GM12878 (cell line): ENCODE measurements at regions not wholly inside any gene's neighbourhood (a gene's known extent, or its start where the extent isn't known, plus 50 kb on each side); places are given as distances from the start of the nearest gene placed in this dataset.
"Not testable (repeated sequence)": the region's sequence is repeated elsewhere in the genome, so short reads cannot be mapped to it uniquely, and the experiment has no call there.

Source experiments
- ATAC-seq: fragments of 200-7000 bp; cut with Tn5 transposase; 3 replicates; pipeline ENCODE4 v1.9.1; 2020; ENCODE audit warnings: mild to moderate bottlenecking, moderate library complexity
- BruUV-seq: library from RNA; stranded (reverse); fragments of 400-500 nt; replicated peaks from 2 replicates; lab custom pipeline; 2021; lab: Mats Ljungman, UMichigan
- CTCF ChIA-PET: fragments of 300-600 bp; sonication (Branson Sonifier 250); formaldehyde crosslinking; extraction: SDS; loops from one replicate; lab custom pipeline; 2021; ENCODE audit warnings: inconsistent platforms; lab: Yijun Ruan, JAX
- POLR2A ChIA-PET: fragments of 350-600 bp; formaldehyde crosslinking; extraction: SDS; loops from one replicate; lab custom pipeline; 2021; ENCODE audit warnings: inconsistent platforms; lab: Charles Lee
- RAD21 ChIA-PET: fragments of 300-600 bp; sonication (Branson Sonifier 250); formaldehyde crosslinking; loops from one replicate; lab custom pipeline; 2023; ENCODE audit warnings: antibody characterized with exemption; ENCODE audit not compliant: unreplicated experiment; lab: Charles Lee
- SMC1A ChIA-PET: fragments of 300-600 bp; sonication (Branson Sonifier 250); formaldehyde crosslinking; loops from one replicate; lab custom pipeline; 2023; ENCODE audit not compliant: unreplicated experiment, uncharacterized antibody; lab: Charles Lee
- DNase-seq: peaks from one replicate; pipeline ENCODE4 v3.0.0-alpha.2; 2011; ENCODE audit warnings: low read depth, low spot score
- FAIRE-seq: peaks from 3 replicates; lab custom pipeline; 2011; peaks lifted over from hg19 to GRCh38; lab: Jason Lieb, UNC
- H2AFZ ChIP-seq: 2 replicates; pipeline ENCODE4 v1.6.0; 2011; ENCODE audit warnings: low read depth, low read length, control low read depth; ENCODE audit not compliant: control insufficient read depth
- H3K27ac ChIP-seq: 2 replicates; pipeline ENCODE4 v1.5.1; 2011; ENCODE audit warnings: control low read depth; ENCODE audit not compliant: control insufficient read depth, insufficient read depth
- H3K27me3 ChIP-seq, 2 experiments: replicated peaks in 1 of 2; 2 replicates each; pipeline versions ENCODE4 v1.6.0 to v1.6.1; 2011; ENCODE audit warnings: low read length in 1 of 2; ENCODE audit not compliant: control insufficient read depth in 2 of 2, insufficient read depth in 2 of 2
- H3K36me3 ChIP-seq, 2 experiments: 2 replicates each; pipeline ENCODE4 v1.5.1; 2011; ENCODE audit warnings: low read length in 1 of 2; ENCODE audit not compliant: control insufficient read depth in 2 of 2, insufficient read depth in 2 of 2
- H3K4me1 ChIP-seq: 2 replicates; pipeline ENCODE4 v1.6.1; 2011; ENCODE audit warnings: mild to moderate bottlenecking, low read length, moderate library complexity, mixed read lengths; ENCODE audit not compliant: control insufficient read depth, insufficient read depth
- H3K4me2 ChIP-seq: 2 replicates; pipeline ENCODE4 v1.6.0; 2011; ENCODE audit warnings: control low read depth; ENCODE audit not compliant: control insufficient read depth, insufficient read depth
- H3K4me3 ChIP-seq: fragments of 200-600 bp; sonication (generic); 2 replicates; pipeline ENCODE4 v1.5.1; 2016
- H3K79me2 ChIP-seq: 2 replicates; pipeline ENCODE4 v1.6.0; 2011; ENCODE audit warnings: low read length; ENCODE audit not compliant: control insufficient read depth, insufficient read depth
- H3K9ac ChIP-seq: 2 replicates; pipeline ENCODE4 v1.8.0; 2011; ENCODE audit warnings: low read length, control low read depth, mixed read lengths; ENCODE audit not compliant: control insufficient read depth, insufficient read depth
- H3K9me3 ChIP-seq: replicated peaks from 3 replicates; pipeline ENCODE4 v1.5.1; 2011; ENCODE audit warnings: mild to moderate bottlenecking, low read length; ENCODE audit not compliant: control insufficient read depth, insufficient read depth
- H4K20me1 ChIP-seq: 2 replicates; pipeline ENCODE4 v1.6.0; 2011; ENCODE audit not compliant: control insufficient read depth, insufficient read depth
- PBX3 ChIP-seq: IDR thresholded peaks from 2 replicates; pipeline ENCODE4 v1.6.1; 2011; ENCODE audit warnings: mild to moderate bottlenecking, low read depth, low read length, moderate library complexity; ENCODE audit not compliant: insufficient replicate concordance
- ZBTB11 ChIP-seq: fragments of 450-650 bp; formaldehyde crosslinking; IDR thresholded peaks from 2 replicates; pipeline ENCODE4 v1.5.0; 2022; ENCODE audit warnings: mild to moderate bottlenecking, missing genetic modification characterization
- WGBS: methylation state at CpG from one replicate; pipeline ENCODE4 v1.1.6; 2016; ENCODE audit warnings: low lambda C conversion rate; ENCODE audit not compliant: insufficient replicate concordance, insufficient coverage; ENCODE audit errors: missing lambda C conversion rate; 5-methylcytosine and 5-hydroxymethylcytosine counted together
- in situ Hi-C: fragments of 300-500 bp; cut with MboI; formaldehyde crosslinking; loops from 9 replicates; pipeline ENCODE4 v1.14.3; 2018; ENCODE audit warnings: mixed read lengths
- intact Hi-C: fragments of 100-400 bp; cut with micrococcal nuclease; formaldehyde crosslinking; loops from one replicate; pipeline ENCODE4 v1.14.2; 2022; ENCODE audit not compliant: unreplicated experiment

- no peak for TF ChIP-seq PBX3
- no peak for TF ChIP-seq ZBTB11 (CRISPR knock-in tag)
Measured at GRCh38 chr20:29874476-29875202, 1382.8 kb upstream of the DEFB115 start (continued).

GRCh38 chr20:29875321-29876083, 1382.0 kb upstream of the DEFB115 start:
- H3K79me2 ChIP-seq, BruUV-seq, CTCF ChIA-PET, SMC1A ChIA-PET, H3K27ac ChIP-seq, H3K9ac ChIP-seq, H3K36me3 ChIP-seq, H3K27me3 ChIP-seq, H4K20me1 ChIP-seq, H3K9me3 ChIP-seq, FAIRE-seq, RAD21 ChIA-PET, H3K4me1 ChIP-seq, ATAC-seq, H2AFZ ChIP-seq, H3K4me3 ChIP-seq, DNase-seq, intact Hi-C loops, H3K4me2 ChIP-seq: not testable (repeated sequence)
- POLR2A ChIA-PET = interaction anchor here (0.6 kb wide), 1 partner anchor 187 kb away, joined by 4 read pairs; no protein-coding TSS in a partner anchor
- in situ Hi-C loops = loop anchor here (25.0 kb wide), 1 partner anchor 663 kb away; no protein-coding TSS in a partner anchor
- WGBS = 50% methylated on average over 27 of the region's 27 CpGs

GRCh38 chr20:29876084-29876910, 1381.2 kb upstream of the DEFB115 start:
- H3K4me1 ChIP-seq, CTCF ChIA-PET, POLR2A ChIA-PET, H3K27me3 ChIP-seq, H3K27ac ChIP-seq, SMC1A ChIA-PET, H3K36me3 ChIP-seq, H3K79me2 ChIP-seq, FAIRE-seq, BruUV-seq, intact Hi-C loops, H4K20me1 ChIP-seq, DNase-seq, ATAC-seq, H2AFZ ChIP-seq, H3K9me3 ChIP-seq, H3K4me2 ChIP-seq, H3K9ac ChIP-seq, H3K4me3 ChIP-seq, RAD21 ChIA-PET: not testable (repeated sequence)
- in situ Hi-C loops = loop anchor here (25.0 kb wide), 1 partner anchor 664 kb away; no protein-coding TSS in a partner anchor
- 64% methylated on average over 39 of the region's 41 CpGs for WGBS
